Gastrocnemius medialis (tissue), 4 donors: ENCODE measurements at regions not wholly inside any gene's neighbourhood (a gene's known extent, or its start where the extent isn't known, plus 50 kb on each side); places are given as distances from the start of the nearest gene placed in this dataset.
"Not testable (repeated sequence)": the region's sequence is repeated elsewhere in the genome, so short reads cannot be mapped to it uniquely, and the experiment has no call there.

ENCODE experiments used
- POLR2A ChIP-seq, 2 donors: fragments of 450-650 bp; IDR thresholded peaks; one replicate each; pipeline ENCODE4 v1.6.1; 2017; ENCODE audit warnings: antibody characterized with exemption in 2 of 2, mild to moderate bottlenecking in 2 of 2, moderate library complexity in 2 of 2
- TF ChIP-seq, protein P1 (sequence below), 5 experiments: fragments of 450-650 bp in 3 of 5; fragments of 200-600 bp in 2 of 5; sonication (generic) in 2 of 5; IDR thresholded peaks in 4 of 5; conservative IDR thresholded peaks in 1 of 5; 1 replicate in 4 of 5; 2 replicates in 1 of 5; pipeline ENCODE4 v1.5.1; 2016 to 2019; ENCODE audit warnings: antibody characterized with exemption in 5 of 5, mild to moderate bottlenecking in 3 of 5, moderate library complexity in 3 of 5

DNA sequence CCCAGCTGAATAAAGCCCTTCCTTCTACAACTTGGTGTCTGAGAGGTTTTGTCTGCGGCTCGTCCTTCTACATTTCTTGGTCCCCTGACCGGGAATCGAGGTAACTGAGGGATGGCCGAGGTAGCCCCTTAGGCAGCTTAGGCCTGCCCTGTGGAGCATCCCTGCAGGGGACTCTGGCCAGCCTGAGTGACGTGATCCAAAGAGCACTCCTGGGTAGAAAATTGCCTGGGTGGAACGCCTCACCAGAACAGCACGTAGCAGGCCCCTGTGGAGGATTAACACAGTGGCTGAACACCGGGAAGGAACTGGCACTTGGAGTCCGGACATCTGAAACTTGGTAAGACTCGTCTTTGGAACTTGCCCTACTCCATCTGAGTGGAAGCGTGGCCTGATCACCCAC is 1078.5 kb upstream of the FAM98A start:
- TF ChIP-seq, protein P1, sequence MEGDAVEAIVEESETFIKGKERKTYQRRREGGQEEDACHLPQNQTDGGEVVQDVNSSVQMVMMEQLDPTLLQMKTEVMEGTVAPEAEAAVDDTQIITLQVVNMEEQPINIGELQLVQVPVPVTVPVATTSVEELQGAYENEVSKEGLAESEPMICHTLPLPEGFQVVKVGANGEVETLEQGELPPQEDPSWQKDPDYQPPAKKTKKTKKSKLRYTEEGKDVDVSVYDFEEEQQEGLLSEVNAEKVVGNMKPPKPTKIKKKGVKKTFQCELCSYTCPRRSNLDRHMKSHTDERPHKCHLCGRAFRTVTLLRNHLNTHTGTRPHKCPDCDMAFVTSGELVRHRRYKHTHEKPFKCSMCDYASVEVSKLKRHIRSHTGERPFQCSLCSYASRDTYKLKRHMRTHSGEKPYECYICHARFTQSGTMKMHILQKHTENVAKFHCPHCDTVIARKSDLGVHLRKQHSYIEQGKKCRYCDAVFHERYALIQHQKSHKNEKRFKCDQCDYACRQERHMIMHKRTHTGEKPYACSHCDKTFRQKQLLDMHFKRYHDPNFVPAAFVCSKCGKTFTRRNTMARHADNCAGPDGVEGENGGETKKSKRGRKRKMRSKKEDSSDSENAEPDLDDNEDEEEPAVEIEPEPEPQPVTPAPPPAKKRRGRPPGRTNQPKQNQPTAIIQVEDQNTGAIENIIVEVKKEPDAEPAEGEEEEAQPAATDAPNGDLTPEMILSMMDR (IDR thresholded peaks at IDR 0.05 in 4 of 5, conservative IDR thresholded peaks at IDR 0.05 in 1 of 5), result not testable (repeated sequence)
- TF ChIP-seq POLR2A (IDR thresholded peaks at IDR 0.05), result not testable (repeated sequence)
